ENCODE measurements at regions not wholly inside any gene's neighbourhood (a gene's known extent, or its start where the extent isn't known, plus 50 kb on each side); places are given as distances from the start of the nearest gene placed in this dataset.

DNA sequence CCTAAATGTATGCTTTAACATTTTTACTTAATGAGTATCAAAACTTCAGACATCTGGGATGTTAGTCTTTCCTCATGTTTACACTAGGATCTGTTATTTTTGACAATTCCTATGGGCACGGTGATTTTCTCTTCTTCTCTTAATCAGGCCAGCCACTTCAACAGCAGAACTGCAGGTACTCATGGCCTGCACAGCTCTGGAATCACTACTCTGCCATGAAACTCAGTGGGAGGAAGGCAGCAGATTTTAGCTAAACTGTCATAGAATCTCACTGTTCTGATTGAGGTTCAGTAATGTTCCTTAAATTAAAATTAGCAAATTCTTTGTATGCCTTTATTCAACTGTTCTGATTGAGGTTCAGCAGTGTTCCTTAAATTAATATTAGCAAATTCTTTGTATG is 1083.0 kb downstream of the SLITRK5 start:
- no peak for TF ChIP-seq POLR2AphosphoS5 (IDR thresholded peaks at IDR 0.05; ENCODE audit: low read depth)
- no peak for TF ChIP-seq CTCF (IDR thresholded peaks at IDR 0.05; ENCODE audit: insufficient read depth, low read length)
- TF ChIP-seq GABPA (IDR thresholded peaks at IDR 0.05; ENCODE audit: low read depth) = no peak
- TF ChIP-seq, protein P1, sequence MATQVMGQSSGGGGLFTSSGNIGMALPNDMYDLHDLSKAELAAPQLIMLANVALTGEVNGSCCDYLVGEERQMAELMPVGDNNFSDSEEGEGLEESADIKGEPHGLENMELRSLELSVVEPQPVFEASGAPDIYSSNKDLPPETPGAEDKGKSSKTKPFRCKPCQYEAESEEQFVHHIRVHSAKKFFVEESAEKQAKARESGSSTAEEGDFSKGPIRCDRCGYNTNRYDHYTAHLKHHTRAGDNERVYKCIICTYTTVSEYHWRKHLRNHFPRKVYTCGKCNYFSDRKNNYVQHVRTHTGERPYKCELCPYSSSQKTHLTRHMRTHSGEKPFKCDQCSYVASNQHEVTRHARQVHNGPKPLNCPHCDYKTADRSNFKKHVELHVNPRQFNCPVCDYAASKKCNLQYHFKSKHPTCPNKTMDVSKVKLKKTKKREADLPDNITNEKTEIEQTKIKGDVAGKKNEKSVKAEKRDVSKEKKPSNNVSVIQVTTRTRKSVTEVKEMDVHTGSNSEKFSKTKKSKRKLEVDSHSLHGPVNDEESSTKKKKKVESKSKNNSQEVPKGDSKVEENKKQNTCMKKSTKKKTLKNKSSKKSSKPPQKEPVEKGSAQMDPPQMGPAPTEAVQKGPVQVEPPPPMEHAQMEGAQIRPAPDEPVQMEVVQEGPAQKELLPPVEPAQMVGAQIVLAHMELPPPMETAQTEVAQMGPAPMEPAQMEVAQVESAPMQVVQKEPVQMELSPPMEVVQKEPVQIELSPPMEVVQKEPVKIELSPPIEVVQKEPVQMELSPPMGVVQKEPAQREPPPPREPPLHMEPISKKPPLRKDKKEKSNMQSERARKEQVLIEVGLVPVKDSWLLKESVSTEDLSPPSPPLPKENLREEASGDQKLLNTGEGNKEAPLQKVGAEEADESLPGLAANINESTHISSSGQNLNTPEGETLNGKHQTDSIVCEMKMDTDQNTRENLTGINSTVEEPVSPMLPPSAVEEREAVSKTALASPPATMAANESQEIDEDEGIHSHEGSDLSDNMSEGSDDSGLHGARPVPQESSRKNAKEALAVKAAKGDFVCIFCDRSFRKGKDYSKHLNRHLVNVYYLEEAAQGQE (IDR thresholded peaks at IDR 0.05; ENCODE audit: insufficient replicate concordance, low read depth) = no peak
- no peak for TF ChIP-seq SPI1 (IDR thresholded peaks at IDR 0.05; ENCODE audit: borderline replicate concordance, low read depth)
